Upper lobe of right lung (tissue), 1 donor: ENCODE measurements at regions not wholly inside any gene's neighbourhood (a gene's known extent, or its start where the extent isn't known, plus 50 kb on each side); places are given as distances from the start of the nearest gene placed in this dataset.
A peak's percentile ranks its signal among the peaks of the same experiment; 100 is the strongest.

Experiments
- ATAC-seq: fragments of 200-7000 bp; cut with Tn5 transposase; one replicate; pipeline ENCODE4 v1.9.1; 2020; ENCODE audit warnings: mild to moderate bottlenecking, moderate library complexity
- DNase-seq: peaks from one replicate; pipeline ENCODE4 v3.0.0-alpha.2; 2020
- H3K27ac ChIP-seq: fragments of 200-600 bp; one replicate; pipeline ENCODE4 v1.8.0; 2022
- H3K27me3 ChIP-seq: fragments of 200-600 bp; one replicate; pipeline ENCODE4 v1.8.0; 2022; ENCODE audit warnings: mild to moderate bottlenecking
- H3K36me3 ChIP-seq: fragments of 200-600 bp; one replicate; pipeline ENCODE4 v1.8.0; 2022
- H3K4me1 ChIP-seq: fragments of 200-600 bp; one replicate; pipeline ENCODE4 v1.8.0; 2022
- H3K4me3 ChIP-seq: fragments of 200-600 bp; one replicate; pipeline ENCODE4 v1.8.0; 2022; ENCODE audit warnings: mild to moderate bottlenecking
- H3K9me3 ChIP-seq: fragments of 200-600 bp; one replicate; pipeline ENCODE4 v1.8.0; 2022
- CTCF ChIP-seq: fragments of 200-600 bp; IDR thresholded peaks from one replicate; pipeline ENCODE4 v1.8.0; 2022; ENCODE audit warnings: antibody characterized with exemption
- intact Hi-C: fragments of 100-400 bp; cut with DNase I; formaldehyde crosslinking; loops from one replicate; pipeline ENCODE4 v1.11.0; 2022
- donor health status: DM: no; HTN: yes; CAD: no; lungs with severe emphysema.

GRCh38 chr18:67612281-67612680 is 95.8 kb upstream of the DSEL start:
- no peaks in the 10 kb centered on the region for H3K9me3 ChIP-seq
- no peaks in the 10 kb centered on the region for H3K36me3 ChIP-seq
- H3K4me1 ChIP-seq, result no peaks in the 10 kb centered on the region
- intact Hi-C loops, result no loop called here
- no peak overlapping the region for H3K4me3 ChIP-seq
- H3K27ac ChIP-seq, result no peak overlapping the region
- DNase-seq (no peak), ATAC-seq (no peak)
- TF ChIP-seq CTCF, result no peak
- no peaks in the 10 kb centered on the region for H3K27me3 ChIP-seq

GRCh38 chr18:67608615-67609273 is 92.2 kb upstream of the DSEL start:
- ATAC-seq, result no peak
- no peak for DNase-seq
- Histone ChIP-seq H3K27me3 (no peaks in the 10 kb centered on the region), H3K9me3 (no peaks in the 10 kb centered on the region), H3K36me3 (no peaks in the 10 kb centered on the region), H3K4me3 (no peak overlapping the region), H3K27ac (no peak overlapping the region), H3K4me1 (no peaks in the 10 kb centered on the region)
- no peak for TF ChIP-seq CTCF
- intact Hi-C loops, result no loop called here

- H3K9me3 ChIP-seq, result no peaks in the 10 kb centered on the region
- ATAC-seq (no peak), DNase-seq (no peak)
- no peaks in the 10 kb centered on the region for H3K36me3 ChIP-seq
- no peak overlapping the region for H3K4me3 ChIP-seq
- H3K4me1 ChIP-seq, result no peaks in the 10 kb centered on the region
- TF ChIP-seq CTCF, result no peak
- no peak overlapping the region for H3K27ac ChIP-seq
- H3K27me3 ChIP-seq, result no peaks in the 10 kb centered on the region
- intact Hi-C loops, result no loop called here
Observed at GRCh38 chr18:67608191-67608590, 91.7 kb upstream of the DSEL start.

GRCh38 chr18:67600181-67601180 is 84.0 kb upstream of the DSEL start:
- Histone ChIP-seq H3K4me1 (no peaks in the 10 kb centered on the region), H3K9me3 (no peaks in the 10 kb centered on the region), H3K4me3 (no peak overlapping the region), H3K36me3 (no peaks in the 10 kb centered on the region), H3K27ac (no peak overlapping the region), H3K27me3 (no peaks in the 10 kb centered on the region)
- ATAC-seq (peak; percentile 70), DNase-seq (no peak)
- intact Hi-C loops, result no loop called here
- TF ChIP-seq CTCF, result no peak

GRCh38 chr18:67599277-67599676 is 82.8 kb upstream of the DSEL start:
- H3K36me3 ChIP-seq, result no peaks in the 10 kb centered on the region
- H3K9me3 ChIP-seq, result no peaks in the 10 kb centered on the region
- H3K4me1 ChIP-seq, result no peaks in the 10 kb centered on the region
- no peak for ATAC-seq
- H3K4me3 ChIP-seq, result no peak overlapping the region
- no peak overlapping the region for H3K27ac ChIP-seq
- H3K27me3 ChIP-seq, result no peaks in the 10 kb centered on the region
- no peak for DNase-seq
- intact Hi-C loops, result no loop called here
- no peak for TF ChIP-seq CTCF
